GM12874 (cell line): ENCODE measurements at regions not wholly inside any gene's neighbourhood (a gene's known extent, or its start where the extent isn't known, plus 50 kb on each side); places are given as distances from the start of the nearest gene placed in this dataset.

Experiments
- TF ChIP-seq, protein P1 (sequence below): IDR thresholded peaks from 2 replicates; pipeline ENCODE4 v1.5.1; 2011; ENCODE audit warnings: low read depth, mild to moderate bottlenecking, control low read depth, low read length, moderate library complexity; ENCODE audit not compliant: insufficient read depth

DNA sequence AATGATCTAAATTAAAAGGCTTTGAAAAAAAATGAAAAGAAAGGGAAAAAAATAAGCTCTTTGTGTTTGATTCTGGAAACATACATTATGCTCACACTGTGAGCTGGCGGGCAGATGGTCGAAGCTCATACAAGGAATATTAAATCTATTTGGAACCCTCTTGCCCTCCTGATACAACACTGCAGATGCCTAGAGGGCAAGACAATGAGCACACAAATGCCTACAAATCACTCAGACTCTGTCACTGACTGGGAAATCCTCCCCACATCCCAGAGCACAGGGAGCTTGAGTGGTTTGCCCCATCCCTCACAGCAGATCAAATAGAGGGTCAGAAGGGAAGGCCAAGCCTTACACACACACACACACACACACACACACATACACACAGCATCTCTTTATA, 320.4 kb downstream of the HNRNPD start:
- TF ChIP-seq, protein P1, sequence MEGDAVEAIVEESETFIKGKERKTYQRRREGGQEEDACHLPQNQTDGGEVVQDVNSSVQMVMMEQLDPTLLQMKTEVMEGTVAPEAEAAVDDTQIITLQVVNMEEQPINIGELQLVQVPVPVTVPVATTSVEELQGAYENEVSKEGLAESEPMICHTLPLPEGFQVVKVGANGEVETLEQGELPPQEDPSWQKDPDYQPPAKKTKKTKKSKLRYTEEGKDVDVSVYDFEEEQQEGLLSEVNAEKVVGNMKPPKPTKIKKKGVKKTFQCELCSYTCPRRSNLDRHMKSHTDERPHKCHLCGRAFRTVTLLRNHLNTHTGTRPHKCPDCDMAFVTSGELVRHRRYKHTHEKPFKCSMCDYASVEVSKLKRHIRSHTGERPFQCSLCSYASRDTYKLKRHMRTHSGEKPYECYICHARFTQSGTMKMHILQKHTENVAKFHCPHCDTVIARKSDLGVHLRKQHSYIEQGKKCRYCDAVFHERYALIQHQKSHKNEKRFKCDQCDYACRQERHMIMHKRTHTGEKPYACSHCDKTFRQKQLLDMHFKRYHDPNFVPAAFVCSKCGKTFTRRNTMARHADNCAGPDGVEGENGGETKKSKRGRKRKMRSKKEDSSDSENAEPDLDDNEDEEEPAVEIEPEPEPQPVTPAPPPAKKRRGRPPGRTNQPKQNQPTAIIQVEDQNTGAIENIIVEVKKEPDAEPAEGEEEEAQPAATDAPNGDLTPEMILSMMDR, result no peak

GRCh38 chr4:82050796-82051195, 323.0 kb downstream of the HNRNPD start:
- TF ChIP-seq, protein P1, result no peak

GRCh38 chr4:82049294-82049693, 324.5 kb downstream of the HNRNPD start:
- TF ChIP-seq, protein P1, result no peak

DNA sequence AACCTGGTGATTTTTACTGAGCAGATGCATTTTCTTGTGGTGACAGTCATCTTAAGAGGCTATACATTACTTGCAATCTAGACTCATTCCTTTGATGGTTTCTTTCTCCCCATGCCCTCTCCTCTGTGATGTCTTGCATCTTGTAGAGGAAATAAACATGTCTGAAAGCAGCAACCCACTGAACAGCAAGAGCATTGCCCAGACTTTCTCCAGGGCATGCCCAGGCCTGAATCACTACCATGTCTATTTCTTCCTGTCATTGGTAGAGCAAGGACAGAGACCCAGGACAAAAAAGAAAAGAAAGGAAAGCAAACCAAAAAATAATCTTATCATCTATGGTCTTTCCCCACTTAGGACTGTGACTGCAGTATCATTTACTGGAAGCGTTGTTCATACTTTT, 326.1 kb downstream of the HNRNPD start:
- TF ChIP-seq, protein P1, result no peak

DNA sequence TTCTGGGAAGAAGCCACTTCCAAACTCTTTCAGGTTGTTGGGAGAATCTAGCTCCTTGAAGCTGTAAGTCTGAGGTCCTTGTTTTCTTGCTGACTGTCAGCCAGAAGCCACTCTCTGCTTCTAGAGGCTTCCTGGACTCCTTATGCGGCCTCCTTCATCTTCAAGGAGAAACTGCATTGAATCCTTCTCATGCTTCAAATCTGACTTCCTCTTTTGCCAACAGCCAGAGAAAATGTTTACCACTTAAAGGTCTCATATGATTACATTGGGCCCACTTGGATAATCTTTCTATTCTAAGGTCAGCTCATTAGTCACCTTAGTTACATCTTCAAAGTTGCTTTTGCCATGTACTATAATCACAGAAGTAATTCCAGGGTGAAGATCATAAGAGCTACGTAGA, 327.0 kb downstream of the HNRNPD start:
- TF ChIP-seq, protein P1, result no peak

- TF ChIP-seq, protein P1, result no peak
These were observed 328.5 kb downstream of the HNRNPD start for GRCh38 chr4:82045267-82045666.

GRCh38 chr4:82044141-82044993, 329.4 kb downstream of the HNRNPD start:
- TF ChIP-seq, protein P1, result no peak

- TF ChIP-seq, protein P1, result no peak
These were observed 330.0 kb downstream of the HNRNPD start for GRCh38 chr4:82043809-82044137.
